CD4-positive, alpha-beta T cell treated with Interleukin-17A for 4 hours (primary cell): ENCODE measurements at regions not wholly inside any gene's neighbourhood (a gene's known extent, or its start where the extent isn't known, plus 50 kb on each side); places are given as distances from the start of the nearest gene placed in this dataset.
"Not testable (repeated sequence)": the region's sequence is repeated elsewhere in the genome, so short reads cannot be mapped to it uniquely, and the experiment has no call there.

Source experiments
- DNase-seq: peaks from one replicate; pipeline ENCODE4 v3.0.0-alpha.2; 2020; ENCODE audit warnings: mixed read lengths

GRCh38 chr11:42873800-42874405 is 437.9 kb upstream of the API5 start:
- not testable (repeated sequence) for DNase-seq

GRCh38 chr11:42881335-42881734 is 430.5 kb upstream of the API5 start:
- not testable (repeated sequence) for DNase-seq

- no peak for DNase-seq
These were observed 421.0 kb upstream of the API5 start for GRCh38 chr11:42890773-42891172.

GRCh38 chr11:42901084-42901483 is 410.7 kb upstream of the API5 start:
- no peak for DNase-seq

- no peak for DNase-seq
These were observed 405.6 kb upstream of the API5 start for GRCh38 chr11:42906226-42906625.

DNA sequence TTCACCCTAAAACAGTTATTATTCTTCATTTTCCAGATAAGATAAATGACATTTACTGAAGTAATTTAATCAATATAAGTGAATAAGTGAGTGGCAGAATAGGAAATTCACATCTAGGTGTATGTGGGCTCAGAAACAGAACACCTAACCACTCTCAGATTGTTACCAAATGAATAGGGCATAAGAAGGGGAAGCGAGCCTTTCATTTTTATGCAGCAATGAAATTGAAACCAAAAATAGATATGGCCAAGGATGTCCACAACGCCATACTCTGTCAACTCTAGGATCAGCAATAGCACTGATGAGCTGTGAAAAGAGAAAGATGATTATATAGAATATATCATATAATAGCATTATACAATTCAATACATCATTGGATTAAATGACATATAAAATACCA is 398.1 kb upstream of the API5 start:
- no peak for DNase-seq

DNA sequence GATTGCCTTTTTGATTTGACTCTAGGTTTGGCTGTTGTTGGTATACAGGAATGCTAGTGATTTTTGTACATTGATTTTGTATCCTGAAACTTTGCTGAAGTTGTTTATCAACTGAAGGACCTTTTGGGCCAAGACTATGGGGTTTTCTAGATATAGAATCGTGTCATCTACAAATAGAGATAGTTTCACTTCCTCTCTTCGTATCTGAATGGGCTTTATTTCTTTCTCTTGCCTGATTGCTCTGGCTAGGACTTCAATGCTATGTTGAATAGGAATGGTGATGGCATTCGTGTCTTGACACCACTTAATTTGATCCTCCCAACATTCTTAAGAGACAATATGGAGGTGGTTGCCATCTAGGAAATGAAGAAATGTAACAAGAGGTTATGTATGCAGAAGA is 388.1 kb upstream of the API5 start:
- DNase-seq: no peak

GRCh38 chr11:42925916-42926315 is 385.9 kb upstream of the API5 start:
- no peak for DNase-seq

DNA sequence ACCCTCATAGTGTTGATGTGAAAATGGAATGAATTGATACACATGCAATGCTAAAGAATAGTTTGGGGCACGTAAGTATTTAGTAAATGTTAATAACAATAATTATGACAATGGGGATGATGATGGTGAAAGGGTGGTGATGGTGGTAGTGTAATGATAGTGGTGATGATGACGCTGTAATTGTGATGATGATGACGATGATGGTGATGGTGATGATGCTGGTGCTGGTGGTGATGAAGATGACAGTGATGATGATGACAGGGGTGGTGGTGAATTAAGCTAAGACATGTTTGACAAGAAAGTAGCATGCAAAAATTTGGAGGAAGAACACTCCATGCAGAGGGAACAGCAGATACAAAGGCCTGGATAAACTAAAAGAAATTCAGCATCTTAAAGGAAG is 364.4 kb upstream of the API5 start:
- DNase-seq: no peak

DNA sequence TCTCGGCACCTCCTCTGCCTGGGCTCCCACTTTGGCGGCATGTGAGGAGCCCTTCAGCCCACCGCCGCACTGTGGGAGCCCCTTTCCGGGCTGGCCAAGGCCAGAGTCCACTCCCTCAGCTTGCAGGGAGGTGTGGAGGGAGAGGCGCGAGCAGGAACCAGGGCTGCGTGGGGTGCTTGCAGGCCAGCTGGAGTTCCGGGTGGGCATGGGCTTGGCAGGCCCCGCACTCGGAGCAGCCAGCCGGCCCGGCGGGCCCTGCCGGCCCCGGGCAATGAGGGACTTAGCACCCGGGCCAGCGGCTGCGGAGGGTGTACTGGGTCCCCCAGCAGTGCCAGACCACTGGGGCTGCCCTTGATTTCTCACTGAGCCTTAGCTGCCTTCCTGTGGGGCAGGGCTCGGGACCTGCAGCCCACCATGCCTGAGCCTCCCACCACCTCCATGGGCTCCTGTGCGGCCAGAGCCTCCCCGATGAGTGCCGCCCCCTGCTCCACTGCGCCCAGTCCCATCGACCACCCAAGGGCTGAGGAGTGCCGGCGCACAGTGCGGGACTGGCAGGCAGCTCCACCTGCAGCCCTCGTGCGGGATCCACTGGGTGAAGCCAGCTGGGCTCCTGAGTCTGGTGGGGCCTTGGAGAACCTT is 361.9 kb upstream of the API5 start:
- DNase-seq: not testable (repeated sequence)

GRCh38 chr11:42951266-42951665 is 360.5 kb upstream of the API5 start:
- DNase-seq: no peak

DNA sequence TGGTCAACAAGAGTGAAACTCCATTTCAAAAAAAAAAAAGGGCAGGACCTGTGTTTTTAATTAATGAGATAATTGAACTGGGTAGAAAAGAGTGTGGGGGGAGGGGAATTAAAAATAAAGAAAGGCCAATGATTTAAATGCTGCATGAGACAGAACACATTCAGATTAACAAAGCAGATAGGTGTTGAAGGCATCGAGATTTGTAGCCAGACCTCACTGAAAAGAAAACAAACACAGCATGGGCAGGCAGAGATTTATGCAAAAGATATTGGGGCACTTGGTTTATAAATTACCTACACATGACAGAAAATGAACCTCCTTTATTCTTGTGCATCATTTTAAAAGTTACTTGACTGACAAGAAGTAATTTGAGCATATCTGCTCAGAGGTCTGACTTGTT is 354.0 kb upstream of the API5 start:
- no peak for DNase-seq

DNA sequence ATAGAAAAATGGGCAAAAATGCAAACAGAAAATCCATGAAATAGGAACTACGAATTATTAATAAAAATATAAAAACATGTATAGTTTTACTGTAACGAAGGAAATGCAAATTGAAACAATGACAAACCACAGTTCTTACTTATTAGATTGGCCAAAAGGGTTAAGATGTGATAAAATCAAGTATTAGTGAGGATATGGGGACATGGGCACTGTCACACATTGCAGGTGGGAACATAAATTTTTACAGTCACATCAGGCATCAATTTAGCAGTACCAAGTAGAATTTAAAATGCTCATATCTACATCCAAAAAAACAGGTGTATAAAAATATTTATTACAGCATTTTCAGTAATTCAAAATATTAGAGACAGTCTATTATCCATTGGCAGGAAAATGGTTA is 353.2 kb upstream of the API5 start:
- DNase-seq: no peak

GRCh38 chr11:42960521-42961088 is 351.2 kb upstream of the API5 start:
- no peak for DNase-seq

DNA sequence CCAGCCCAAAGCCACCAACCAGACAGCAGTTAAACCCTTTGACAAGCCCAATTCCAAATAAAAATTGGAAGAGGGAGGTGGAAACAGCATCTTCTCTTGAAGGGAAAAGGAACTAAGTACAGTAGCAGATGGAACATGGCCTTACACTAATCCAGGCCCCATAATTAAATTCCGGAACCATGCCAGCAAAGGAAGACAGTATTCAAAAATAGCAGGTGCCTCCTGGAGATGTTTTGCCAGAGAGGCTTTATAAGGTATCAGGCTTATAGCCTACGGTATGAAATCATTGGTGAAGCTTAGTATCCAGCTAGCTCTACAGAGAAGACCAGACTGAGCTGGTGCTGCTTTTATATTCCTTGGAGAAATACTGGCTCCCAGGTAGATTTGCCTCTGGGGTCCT is 344.1 kb upstream of the API5 start:
- DNase-seq: no peak

DNA sequence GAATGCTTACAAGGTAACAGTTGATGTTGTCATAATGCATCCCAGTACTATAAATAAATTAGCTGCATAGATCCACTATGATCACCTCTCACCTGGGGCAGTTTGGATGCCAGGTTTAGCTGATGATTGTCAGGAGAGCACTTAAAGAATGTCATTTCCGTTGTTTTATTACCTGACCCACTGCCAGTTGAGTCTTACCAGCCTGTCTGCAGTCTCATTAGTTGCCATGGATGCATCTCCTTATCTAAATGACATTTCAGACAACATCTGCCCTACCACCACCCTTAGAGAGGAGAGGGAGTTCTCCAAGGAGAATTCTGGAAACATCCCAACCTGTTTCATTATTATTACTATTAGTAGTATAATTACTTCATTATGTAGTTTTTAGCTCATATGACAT is 339.1 kb upstream of the API5 start:
- DNase-seq: no peak

GRCh38 chr11:42974510-42975179 is 337.2 kb upstream of the API5 start:
- no peak for DNase-seq

DNA sequence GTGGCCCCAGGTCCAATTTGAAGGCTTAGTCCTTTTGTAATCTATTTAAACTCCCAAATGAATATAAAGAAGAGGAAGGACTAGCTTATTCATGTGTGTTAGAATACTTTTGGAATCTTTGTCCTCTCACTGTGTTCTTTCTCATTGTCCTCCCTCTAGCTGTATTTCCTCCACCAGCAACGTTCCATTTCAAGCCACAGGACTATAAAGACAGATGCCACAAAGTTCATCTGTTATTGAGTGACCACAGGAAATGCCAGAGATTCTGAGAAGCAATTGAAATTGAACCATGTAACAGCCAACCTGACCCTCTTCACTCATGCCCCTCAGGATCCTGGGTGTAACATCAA is 336.6 kb upstream of the API5 start:
- DNase-seq: no peak

DNA sequence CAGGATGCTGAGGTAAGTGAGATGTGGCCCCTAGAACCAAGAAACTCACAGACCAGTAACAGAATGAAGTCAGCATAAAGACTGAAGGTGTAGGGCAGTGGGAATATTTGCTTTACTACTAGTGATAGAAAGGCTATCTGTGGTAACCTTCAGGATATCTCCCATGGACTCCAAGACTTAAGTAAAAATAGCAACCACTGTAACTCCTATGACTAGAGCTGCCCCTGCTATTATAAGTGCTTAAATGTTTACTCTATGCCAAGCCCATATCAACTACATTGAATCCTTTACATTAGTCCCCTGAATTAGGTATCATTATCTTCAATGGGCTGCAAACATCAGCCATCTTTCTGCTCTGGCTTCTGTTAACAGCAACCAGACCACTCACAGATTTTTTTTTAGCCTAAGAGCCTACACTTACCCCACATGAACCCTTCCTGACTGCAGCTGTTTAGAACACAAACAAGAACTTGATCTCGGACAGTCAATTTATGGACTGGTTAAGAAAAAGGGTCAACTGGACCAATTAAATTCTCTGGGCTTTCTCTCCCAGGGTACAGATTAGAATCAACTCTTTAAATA is 335.1 kb upstream of the API5 start:
- no peak for DNase-seq

GRCh38 chr11:42992594-42992993 is 319.2 kb upstream of the API5 start:
- no peak for DNase-seq

GRCh38 chr11:42996421-42997307 is 315.1 kb upstream of the API5 start:
- DNase-seq: no peak

- DNase-seq: not testable (repeated sequence)
These were observed 306.9 kb upstream of the API5 start for GRCh38 chr11:43004879-43005278.

DNA sequence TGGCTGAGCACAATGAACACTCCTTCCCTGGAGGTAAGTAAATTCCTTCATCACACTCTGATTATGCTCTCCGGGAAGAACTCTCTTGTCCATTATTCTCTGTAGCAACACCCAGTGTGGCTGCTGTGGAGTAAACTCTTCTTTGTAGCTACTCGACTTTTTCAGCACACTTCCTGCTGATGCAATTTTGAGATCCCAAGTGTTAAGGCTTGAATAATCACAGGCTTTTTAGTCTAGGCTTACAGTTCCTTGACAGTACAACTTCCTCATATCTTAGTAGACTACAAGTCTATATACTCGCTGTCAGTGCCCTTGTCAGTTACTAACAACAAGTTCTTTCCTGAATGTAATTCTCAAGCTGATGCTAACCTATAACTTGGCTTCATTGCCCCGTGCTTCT is 301.8 kb upstream of the API5 start:
- DNase-seq: no peak
